Thyroid gland (tissue), 4 donors: ENCODE measurements at regions not wholly inside any gene's neighbourhood (a gene's known extent, or its start where the extent isn't known, plus 50 kb on each side); places are given as distances from the start of the nearest gene placed in this dataset. TPM values are rescaled to one million over a fixed set of nuclear protein-coding genes. Genes with fewer than 3 reads are reported as not detected.

ENCODE experiments used
- DNase-seq, 2 donors: peaks; one replicate each; pipeline ENCODE4 v3.0.0-alpha.2; 2019
- H3K27ac ChIP-seq, 3 donors: fragments of 200-600 bp; sonication (generic); 1 replicate in 2 of 3; 2 replicates in 1 of 3; pipeline ENCODE4 v1.5.1; 2016 to 2019; ENCODE audit warnings: mild to moderate bottlenecking in 1 of 3, moderate library complexity in 1 of 3
- H3K27me3 ChIP-seq: fragments of 200-600 bp; sonication (generic); one replicate; pipeline ENCODE4 v1.5.1; 2019
- H3K36me3 ChIP-seq, 2 donors: fragments of 200-600 bp; sonication (generic); one replicate each; pipeline ENCODE4 v1.5.1; 2016 to 2019
- H3K4me1 ChIP-seq, 2 donors: fragments of 200-600 bp; sonication (generic); one replicate each; pipeline ENCODE4 v1.5.1; 2017 to 2019
- H3K4me3 ChIP-seq, 3 donors: fragments of 200-600 bp; sonication (generic); replicated peaks in 1 of 3; 1 replicate in 2 of 3; 2 replicates in 1 of 3; pipeline ENCODE4 v1.5.1; 2016; ENCODE audit warnings: mild to moderate bottlenecking in 1 of 3
- H3K9me3 ChIP-seq: fragments of 200-600 bp; sonication (generic); one replicate; pipeline ENCODE4 v1.5.1; 2017
- POLR2A ChIP-seq, 2 donors: fragments of 450-650 bp; IDR thresholded peaks; one replicate each; pipeline ENCODE4 v1.6.1; 2017; ENCODE audit warnings: antibody characterized with exemption in 2 of 2, mild to moderate bottlenecking in 2 of 2, moderate library complexity in 1 of 2
- WGBS, 2 donors: methylation state at CpG; one replicate each; pipeline ENCODE4 v1.1.5; 2017; 5-methylcytosine and 5-hydroxymethylcytosine counted together
- intact Hi-C: fragments of 100-400 bp; cut with DNase I; formaldehyde crosslinking; loops from one replicate; pipeline ENCODE4 v1.15.1; 2023
- small RNA-seq: library from RNA; depleted of rRNA; stranded (forward); fragments of <200 nt; gene quantifications from one replicate; pipeline ENCODE3, GENCODE V24; 2016
- TF ChIP-seq, protein P1 (sequence below), 6 experiments: fragments of 200-600 bp in 3 of 6; fragments of 450-650 bp in 3 of 6; sonication (generic) in 3 of 6; IDR thresholded peaks; one replicate each; pipeline ENCODE4 v1.5.1; 2016 to 2019; ENCODE audit warnings: antibody characterized with exemption in 6 of 6, mild to moderate bottlenecking in 2 of 6, inconsistent platforms in 1 of 6, moderate library complexity in 1 of 6

DNA sequence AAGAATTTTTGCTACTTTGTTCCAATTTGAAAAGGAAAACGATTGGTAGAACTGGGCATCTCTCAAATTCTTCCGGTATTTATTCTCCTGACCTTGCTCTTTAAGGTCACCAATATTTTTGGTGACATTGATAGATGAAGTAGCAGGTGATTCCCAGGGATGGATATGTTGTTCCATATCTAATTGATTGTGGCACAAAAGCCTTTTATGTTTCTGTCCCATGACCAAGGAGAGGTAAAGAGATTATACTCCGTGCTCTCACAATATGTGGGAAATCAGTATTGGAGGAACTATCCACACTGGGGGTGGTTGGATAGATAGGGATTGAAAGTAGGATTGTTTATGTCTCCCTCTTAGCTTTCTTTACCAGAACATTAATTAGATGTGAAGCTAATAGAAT lies 61.7 kb upstream of the LRIG3 start:
- Histone ChIP-seq H3K4me1 (no peaks in the 10 kb centered on the region), H3K27me3 (no peaks in the 10 kb centered on the region), H3K4me3 (no peak overlapping the region), H3K27ac (no peak overlapping the region), H3K9me3 (no peaks in the 10 kb centered on the region), H3K36me3 (no peaks in the 10 kb centered on the region)
- DNase-seq, result no peak
- TF ChIP-seq, protein P1, sequence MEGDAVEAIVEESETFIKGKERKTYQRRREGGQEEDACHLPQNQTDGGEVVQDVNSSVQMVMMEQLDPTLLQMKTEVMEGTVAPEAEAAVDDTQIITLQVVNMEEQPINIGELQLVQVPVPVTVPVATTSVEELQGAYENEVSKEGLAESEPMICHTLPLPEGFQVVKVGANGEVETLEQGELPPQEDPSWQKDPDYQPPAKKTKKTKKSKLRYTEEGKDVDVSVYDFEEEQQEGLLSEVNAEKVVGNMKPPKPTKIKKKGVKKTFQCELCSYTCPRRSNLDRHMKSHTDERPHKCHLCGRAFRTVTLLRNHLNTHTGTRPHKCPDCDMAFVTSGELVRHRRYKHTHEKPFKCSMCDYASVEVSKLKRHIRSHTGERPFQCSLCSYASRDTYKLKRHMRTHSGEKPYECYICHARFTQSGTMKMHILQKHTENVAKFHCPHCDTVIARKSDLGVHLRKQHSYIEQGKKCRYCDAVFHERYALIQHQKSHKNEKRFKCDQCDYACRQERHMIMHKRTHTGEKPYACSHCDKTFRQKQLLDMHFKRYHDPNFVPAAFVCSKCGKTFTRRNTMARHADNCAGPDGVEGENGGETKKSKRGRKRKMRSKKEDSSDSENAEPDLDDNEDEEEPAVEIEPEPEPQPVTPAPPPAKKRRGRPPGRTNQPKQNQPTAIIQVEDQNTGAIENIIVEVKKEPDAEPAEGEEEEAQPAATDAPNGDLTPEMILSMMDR (IDR thresholded peaks at IDR 0.05), result no peak
- TF ChIP-seq POLR2A (IDR thresholded peaks at IDR 0.05), result no peak
- intact Hi-C loops, result no loop called here
- 93 to 95% methylated on average over 3 of the region's 3 CpGs for WGBS, 2 donors

DNA sequence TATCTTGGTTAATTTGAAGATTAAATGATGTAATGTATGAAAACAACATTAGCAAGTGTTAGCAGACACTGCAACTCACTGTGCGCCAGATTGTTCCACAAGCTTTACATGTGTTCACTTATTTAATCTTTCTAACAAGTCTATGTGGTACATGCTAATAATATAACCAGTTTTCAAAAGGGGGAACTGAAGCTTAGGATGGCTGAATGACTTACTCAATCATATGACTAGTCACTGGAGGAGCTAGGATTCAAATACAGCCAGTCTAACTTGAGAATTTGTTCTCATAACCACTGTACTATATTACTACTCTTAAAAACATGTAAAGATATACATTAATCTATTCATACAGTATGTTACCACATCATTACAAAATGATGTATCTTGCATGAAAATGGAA lies 60.5 kb upstream of the LRIG3 start:
- Histone ChIP-seq H3K27ac (no peak overlapping the region), H3K27me3 (no peaks in the 10 kb centered on the region), H3K4me3 (no peak overlapping the region), H3K4me1 (peaks cover 2 to 5% of the 10 kb centered on the region in 2 donors), H3K36me3 (no peaks in the 10 kb centered on the region), H3K9me3 (no peaks in the 10 kb centered on the region)
- intact Hi-C loops, result no loop called here
- 96 to 98% methylated on average over 1 of the region's 1 CpG for WGBS, 2 donors
- TF ChIP-seq, protein P1 (IDR thresholded peaks at IDR 0.05), result no peak
- no peak for TF ChIP-seq POLR2A (IDR thresholded peaks at IDR 0.05)
- DNase-seq, result no peak

DNA sequence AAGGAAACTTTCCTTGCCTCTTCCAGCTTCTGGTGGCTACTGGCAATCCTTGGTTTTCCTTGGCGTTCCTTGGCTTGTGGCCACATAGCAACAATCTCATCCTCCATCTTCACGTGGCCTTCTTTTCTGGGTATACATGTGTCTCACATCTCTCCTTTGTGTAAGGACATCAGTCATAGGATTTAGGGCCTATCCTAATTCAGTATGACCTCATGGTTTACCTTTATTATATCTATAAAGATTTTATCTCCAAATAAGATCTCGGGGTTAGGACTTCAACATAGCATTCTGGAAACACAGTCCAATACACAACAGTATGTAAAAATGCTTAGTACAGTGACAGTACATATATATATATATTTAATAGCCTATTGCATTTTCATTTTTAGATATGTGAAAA lies 58.4 kb upstream of the LRIG3 start:
- no peak overlapping the region for H3K4me3 ChIP-seq
- H3K9me3 ChIP-seq, result no peaks in the 10 kb centered on the region
- no peak for TF ChIP-seq POLR2A (IDR thresholded peaks at IDR 0.05)
- TF ChIP-seq, protein P1 (IDR thresholded peaks at IDR 0.05), result no peak
- intact Hi-C loops, result no loop called here
- H3K27me3 ChIP-seq, result no peaks in the 10 kb centered on the region
- H3K36me3 ChIP-seq, result no peaks in the 10 kb centered on the region
- 92% methylated on average over 3 of the region's 3 CpGs for WGBS, 2 donors
- H3K27ac ChIP-seq, result no peak overlapping the region
- no peak for DNase-seq
- peaks cover 4 to 6% of the 10 kb centered on the region in 2 donors for H3K4me1 ChIP-seq

DNA sequence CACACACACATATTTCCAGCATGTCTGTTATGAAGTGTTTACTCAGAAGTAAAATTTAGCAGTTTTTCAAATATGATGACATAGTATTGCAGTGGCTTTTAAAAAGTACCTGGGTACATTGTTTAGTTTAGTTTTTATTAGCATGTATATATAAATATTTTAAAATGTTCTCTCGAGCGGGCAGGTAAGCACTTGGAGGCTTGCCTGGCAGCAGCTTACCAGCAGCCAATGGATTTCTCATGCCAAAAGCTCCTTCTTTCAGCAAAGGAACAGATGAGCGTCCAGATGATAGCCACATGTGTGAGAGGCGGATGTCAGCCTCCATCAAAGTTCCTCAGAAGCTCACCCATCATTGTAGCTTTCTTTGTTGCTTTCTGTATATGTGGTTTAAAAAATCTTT lies 57.2 kb upstream of the LRIG3 start:
- WGBS, 2 donors, result 41 to 54% methylated on average over 4 of the region's 4 CpGs
- TF ChIP-seq, protein P1 (IDR thresholded peaks at IDR 0.05), result no peak
- no peak for TF ChIP-seq POLR2A (IDR thresholded peaks at IDR 0.05)
- Histone ChIP-seq H3K4me1 (peaks cover 4 to 10% of the 10 kb centered on the region in 2 donors), H3K27me3 (no peaks in the 10 kb centered on the region), H3K9me3 (no peaks in the 10 kb centered on the region), H3K4me3 (no peak overlapping the region), H3K36me3 (no peaks in the 10 kb centered on the region), H3K27ac (no peak overlapping the region)
- DNase-seq, result peak; percentile 52 to 55
- intact Hi-C loops, result no loop called here

DNA sequence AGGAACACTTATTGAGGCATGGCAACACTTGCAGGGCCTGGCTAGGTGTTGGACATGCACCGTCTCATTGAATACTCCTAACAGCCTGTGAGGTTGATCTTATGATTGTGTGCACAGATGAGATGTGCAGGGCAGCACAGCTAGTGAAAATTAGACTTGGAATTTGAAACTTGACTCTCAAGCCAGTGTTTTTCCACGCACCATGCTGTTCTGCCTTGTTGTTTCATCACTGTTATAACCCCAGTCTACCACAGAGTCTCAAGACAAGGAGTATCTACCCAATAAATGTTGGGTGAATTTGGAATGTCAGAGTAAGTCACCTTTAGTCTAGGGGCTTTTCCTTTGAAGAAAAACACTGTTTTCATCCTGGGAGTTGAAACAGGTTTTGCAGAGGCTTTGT lies 55.8 kb upstream of the LRIG3 start:
- peak; percentile 29 to 50 for DNase-seq
- intact Hi-C loops, result no loop called here

More for the DNA sequence above, 55.8 kb upstream of the LRIG3 start:
- TF ChIP-seq POLR2A (IDR thresholded peaks at IDR 0.05), result peak in 1 of 2 donors; percentile 44
- TF ChIP-seq, protein P1 (IDR thresholded peaks at IDR 0.05), result no peak
- WGBS, 2 donors, result 56 to 71% methylated on average over 2 of the region's 2 CpGs
- Histone ChIP-seq H3K36me3 (no peaks in the 10 kb centered on the region), H3K9me3 (no peaks in the 10 kb centered on the region), H3K4me1 (peaks cover 14 to 21% of the 10 kb centered on the region in 2 donors), H3K27me3 (no peaks in the 10 kb centered on the region), H3K27ac (peak overlapping the region in 2 of 3 donors; percentile 45 to 46), H3K4me3 (no peak overlapping the region)

Small RNA genes lying in the stretch of these regions (small RNA-seq; reads per million reads assigned to genes)
- gene RNU6-279P (not detected), gene RNU6-871P (not detected)
